Mesenchymal stem cell (in vitro differentiated cells and primary cell): ENCODE measurements at regions not wholly inside any gene's neighbourhood (a gene's known extent, or its start where the extent isn't known, plus 50 kb on each side); places are given as distances from the start of the nearest gene placed in this dataset.
"Not testable (repeated sequence)": the region's sequence is repeated elsewhere in the genome, so short reads cannot be mapped to it uniquely, and the experiment has no call there.

Experiments used
- DNase-seq: peaks from one replicate; pipeline ENCODE4 v3.0.0-alpha.2; 2013
- H2AFZ ChIP-seq: one replicate; pipeline ENCODE4 v1.6.1; 2013; ENCODE audit warnings: low read depth, mild to moderate bottlenecking, control low read depth, inconsistent platforms, low read length, moderate library complexity
- H2AK5ac ChIP-seq: 2 replicates; pipeline ENCODE4 v1.6.1; 2013; ENCODE audit warnings: low read length, moderate library complexity, mild to moderate bottlenecking, inconsistent platforms; ENCODE audit not compliant: severe bottlenecking
- H2BK120ac ChIP-seq: one replicate; pipeline ENCODE4 v1.6.1; 2013; ENCODE audit warnings: low read depth, mild to moderate bottlenecking, inconsistent platforms, low read length, moderate library complexity
- H2BK12ac ChIP-seq, 2 experiments: one replicate each; pipeline ENCODE4 v1.6.1; 2013; ENCODE audit warnings: inconsistent platforms in 2 of 2, low read length in 2 of 2, mild to moderate bottlenecking in 2 of 2, moderate library complexity in 2 of 2, control low read depth in 1 of 2
- H2BK15ac ChIP-seq: one replicate; pipeline ENCODE4 v1.6.1; 2013; ENCODE audit warnings: mild to moderate bottlenecking, low read depth, inconsistent platforms; ENCODE audit not compliant: poor library complexity, severe bottlenecking
- H2BK5ac ChIP-seq: 2 replicates; pipeline ENCODE4 v1.6.1; 2013; ENCODE audit warnings: low read depth, mild to moderate bottlenecking, low read length, control low read depth, inconsistent platforms; ENCODE audit not compliant: poor library complexity, severe bottlenecking
- H3K14ac ChIP-seq, 2 experiments: one replicate each; pipeline ENCODE4 v1.6.1; 2013; ENCODE audit warnings: inconsistent platforms in 2 of 2, low read length in 2 of 2, control low read depth in 1 of 2, mild to moderate bottlenecking in 1 of 2, moderate library complexity in 1 of 2
- H3K18ac ChIP-seq, 2 experiments: one replicate each; pipeline ENCODE4 v1.6.1; 2013; ENCODE audit warnings: inconsistent platforms in 2 of 2, low read length in 2 of 2, control low read depth in 1 of 2, low read depth in 1 of 2, mild to moderate bottlenecking in 1 of 2
- H3K23ac ChIP-seq, 2 experiments: one replicate each; pipeline ENCODE4 v1.6.1; 2013; ENCODE audit warnings: inconsistent platforms in 2 of 2, low read length in 2 of 2, mild to moderate bottlenecking in 2 of 2, moderate library complexity in 2 of 2, control low read depth in 1 of 2
- H3K27ac ChIP-seq: 2 replicates; pipeline ENCODE4 v1.5.1; 2013; ENCODE audit warnings: mild to moderate bottlenecking, moderate library complexity, low read length, control low read depth, inconsistent platforms; ENCODE audit not compliant: poor library complexity, severe bottlenecking
- H3K27me3 ChIP-seq, 2 experiments: 2 replicates each; pipeline versions ENCODE4 v1.6.1 to v1.7.0; 2013; ENCODE audit warnings: low read length in 2 of 2, mild to moderate bottlenecking in 2 of 2, moderate library complexity in 2 of 2, control low read depth in 1 of 2, inconsistent platforms in 1 of 2; ENCODE audit not compliant: control insufficient read depth in 1 of 2, insufficient read depth in 1 of 2
- H3K36me3 ChIP-seq, 2 experiments: 2 replicates each; pipeline versions ENCODE4 v1.6.1 to v1.7.0; 2013; ENCODE audit warnings: low read length in 2 of 2, control low read depth in 1 of 2, inconsistent platforms in 1 of 2, low read depth in 1 of 2, mild to moderate bottlenecking in 1 of 2; ENCODE audit not compliant: insufficient read depth in 2 of 2, control insufficient read depth in 1 of 2
- H3K4ac ChIP-seq, 2 experiments: one replicate each; pipeline ENCODE4 v1.6.1; 2013; ENCODE audit warnings: inconsistent platforms in 2 of 2, low read length in 2 of 2, mild to moderate bottlenecking in 2 of 2, moderate library complexity in 2 of 2, control low read depth in 1 of 2, low read depth in 1 of 2
- H3K4me1 ChIP-seq: 2 replicates; pipeline ENCODE4 v1.6.1; 2013; ENCODE audit warnings: low read depth, low read length, control low read depth; ENCODE audit not compliant: control insufficient read depth, insufficient read depth
- H3K4me2 ChIP-seq: 2 replicates; pipeline ENCODE4 v1.6.1; 2013; ENCODE audit warnings: low read length, mild to moderate bottlenecking, inconsistent platforms; ENCODE audit not compliant: poor library complexity, severe bottlenecking
- H3K4me3 ChIP-seq, 2 experiments: 2 replicates each; pipeline versions ENCODE4 v1.5.1 to v1.7.0; 2013; ENCODE audit warnings: low read length in 2 of 2, mild to moderate bottlenecking in 2 of 2, control low read depth in 1 of 2, low read depth in 1 of 2; ENCODE audit not compliant: insufficient read depth in 1 of 2
- H3K79me1 ChIP-seq: replicated peaks from 2 replicates; pipeline ENCODE4 v1.6.1; 2013; ENCODE audit warnings: mild to moderate bottlenecking, control low read depth, low read length, inconsistent platforms; ENCODE audit not compliant: poor library complexity, severe bottlenecking
- H3K9ac ChIP-seq: 2 replicates; pipeline ENCODE4 v1.7.0; 2013; ENCODE audit warnings: mild to moderate bottlenecking, low read length, moderate library complexity
- H3K9me3 ChIP-seq: 2 replicates; pipeline ENCODE4 v1.7.0; 2013; ENCODE audit warnings: mild to moderate bottlenecking, low read length; ENCODE audit not compliant: control insufficient read depth
- H4K8ac ChIP-seq: one replicate; pipeline ENCODE4 v1.6.1; 2013; ENCODE audit warnings: inconsistent platforms, mild to moderate bottlenecking, low read length, moderate library complexity
- H4K91ac ChIP-seq: one replicate; pipeline ENCODE4 v1.6.1; 2013; ENCODE audit warnings: mild to moderate bottlenecking, low read length, inconsistent platforms
- WGBS: methylation state at CpG from one replicate; pipeline ENCODE4 v1.1.7; 2013; ENCODE audit warnings: mixed read lengths; 5-methylcytosine and 5-hydroxymethylcytosine counted together

DNA sequence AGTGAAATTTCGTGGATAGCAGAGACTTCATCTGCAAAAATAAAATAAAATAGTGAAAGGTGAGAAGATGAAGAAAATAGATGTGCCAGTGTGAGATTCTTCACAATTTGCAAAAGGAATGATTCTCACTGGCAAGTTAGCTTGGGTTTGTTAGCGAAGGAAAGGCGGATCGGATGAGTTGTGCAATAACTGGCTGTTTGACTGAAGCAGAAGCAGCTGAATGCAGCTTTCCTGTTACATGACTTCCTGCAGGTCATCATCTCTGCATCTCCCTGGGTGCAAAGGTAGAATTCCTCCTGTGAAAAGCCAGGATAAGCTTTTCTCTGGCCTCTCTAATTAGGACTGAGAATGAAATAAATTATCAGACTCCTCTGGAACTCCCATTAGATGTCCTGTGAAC lies 263.1 kb upstream of the CHRM3 start:
- no peak overlapping the region for H3K27ac ChIP-seq
- no peak overlapping the region for H2BK120ac ChIP-seq
- peaks cover 7% of the 10 kb centered on the region for H3K9me3 ChIP-seq
- H3K4me1 ChIP-seq: no peaks in the 10 kb centered on the region
- H3K4me3 ChIP-seq: no peak overlapping the region
- no peak overlapping the region for H3K18ac ChIP-seq
- no peak overlapping the region for H3K14ac ChIP-seq
- no peaks in the 10 kb centered on the region for H3K36me3 ChIP-seq
- H4K8ac ChIP-seq: no peak overlapping the region
- no peak overlapping the region for H2AFZ ChIP-seq
- no peak overlapping the region for H3K23ac ChIP-seq
- no peaks in the 10 kb centered on the region for H3K27me3 ChIP-seq
- 81% methylated on average over 4 of the region's 4 CpGs for WGBS
- no peak overlapping the region for H4K91ac ChIP-seq
- H2AK5ac ChIP-seq: no peak overlapping the region
- no peaks in the 10 kb centered on the region for H3K79me1 ChIP-seq
- no peak overlapping the region for H2BK5ac ChIP-seq
- H3K4ac ChIP-seq: no peak overlapping the region
- no peak overlapping the region for H2BK15ac ChIP-seq
- H2BK12ac ChIP-seq: no peak overlapping the region
- H3K9ac ChIP-seq: no peak overlapping the region
- DNase-seq: no peak
- H3K4me2 ChIP-seq: no peak overlapping the region

DNA sequence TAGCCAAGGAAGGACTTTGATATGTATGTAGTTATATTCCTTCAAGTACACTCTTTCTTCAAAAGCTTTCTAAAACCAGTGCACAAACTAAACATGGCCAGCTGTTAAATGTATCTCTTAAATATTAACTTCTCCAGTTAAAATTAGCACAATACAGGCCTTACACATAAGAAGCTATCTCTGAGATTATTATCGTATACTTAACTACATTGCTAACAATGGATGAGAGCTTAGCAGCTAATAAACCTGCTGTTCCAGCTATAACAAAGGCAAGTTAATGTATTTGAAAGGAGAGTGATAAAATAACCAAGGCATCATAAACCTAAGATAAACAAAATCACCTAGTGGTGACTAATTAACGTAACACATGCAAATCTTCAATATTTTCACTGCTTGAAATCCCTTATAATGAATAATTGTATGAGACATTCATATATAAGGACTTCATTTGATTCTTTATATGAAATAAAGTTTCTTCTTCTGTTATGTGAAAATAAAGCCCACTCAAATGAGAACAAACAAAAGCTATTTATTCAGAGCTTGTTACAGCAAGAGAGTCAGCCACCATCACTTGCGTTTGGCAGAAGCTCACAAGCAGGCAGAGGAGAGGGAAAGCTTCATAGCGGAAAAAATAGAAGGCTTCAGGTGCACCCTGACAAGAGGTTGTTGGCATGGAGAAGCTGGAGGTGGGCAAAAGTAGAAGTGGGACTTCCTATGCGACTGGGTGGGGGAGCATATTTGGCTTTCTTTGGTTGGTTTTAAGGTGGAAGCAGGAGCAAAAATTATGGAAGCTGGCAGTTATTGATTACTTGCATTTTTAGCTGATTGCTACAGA lies 274.1 kb upstream of the CHRM3 start:
- H2BK12ac ChIP-seq: no peak overlapping the region

DNA sequence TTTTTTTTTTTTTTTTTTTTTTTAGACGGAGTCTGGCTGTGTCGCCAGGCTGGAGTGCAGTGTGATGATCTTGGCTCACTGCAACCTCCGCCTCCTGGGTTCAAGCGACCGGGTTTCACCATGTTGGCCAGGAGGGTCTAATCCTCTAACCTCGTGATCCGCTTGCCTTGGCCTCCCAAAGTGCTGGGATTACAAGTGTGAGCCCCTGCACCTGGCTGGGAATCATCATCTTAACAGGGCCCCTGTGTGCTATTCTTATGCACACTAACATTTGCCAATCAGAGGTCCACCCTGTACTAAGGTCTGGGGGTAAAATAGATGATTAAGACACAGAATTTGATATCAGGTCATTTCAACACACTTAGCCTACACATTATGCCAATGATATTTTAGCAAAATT lies 278.7 kb upstream of the CHRM3 start:
- H3K79me1 ChIP-seq: no peaks in the 10 kb centered on the region
- no peak overlapping the region for H3K18ac ChIP-seq
- H3K27me3 ChIP-seq: no peaks in the 10 kb centered on the region
- H2BK15ac ChIP-seq: no peak overlapping the region
- H3K9me3 ChIP-seq: peaks cover 6% of the 10 kb centered on the region
- H2BK120ac ChIP-seq: no peak overlapping the region
- 71% methylated on average over 6 of the region's 7 CpGs for WGBS
- no peak overlapping the region for H3K4me2 ChIP-seq
- no peak overlapping the region for H3K14ac ChIP-seq
- no peak overlapping the region for H2BK12ac ChIP-seq
- no peak overlapping the region for H3K4me3 ChIP-seq
- no peaks in the 10 kb centered on the region for H3K36me3 ChIP-seq
- no peak overlapping the region for H4K8ac ChIP-seq
- H3K4ac ChIP-seq: no peak overlapping the region
- H2BK5ac ChIP-seq: no peak overlapping the region
- H3K27ac ChIP-seq: no peak overlapping the region
- no peak for DNase-seq
- H2AK5ac ChIP-seq: no peak overlapping the region
- no peak overlapping the region for H2AFZ ChIP-seq
- H3K23ac ChIP-seq: no peak overlapping the region
- H3K9ac ChIP-seq: no peak overlapping the region
- no peak overlapping the region for H4K91ac ChIP-seq
- no peaks in the 10 kb centered on the region for H3K4me1 ChIP-seq

More for the DNA sequence above, 274.1 kb upstream of the CHRM3 start:
- no peak overlapping the region for H2BK15ac ChIP-seq
- peaks cover 6% of the 10 kb centered on the region for H3K9me3 ChIP-seq
- H3K27me3 ChIP-seq: no peaks in the 10 kb centered on the region
- no peak overlapping the region for H2AK5ac ChIP-seq
- H2BK5ac ChIP-seq: no peak overlapping the region
- H3K4me2 ChIP-seq: no peak overlapping the region
- H3K23ac ChIP-seq: no peak overlapping the region
- 79% methylated on average over 3 of the region's 5 CpGs for WGBS
- no peak overlapping the region for H2BK120ac ChIP-seq
- no peak overlapping the region for H2AFZ ChIP-seq
- no peak overlapping the region for H4K91ac ChIP-seq
- H3K9ac ChIP-seq: no peak overlapping the region
- no peak overlapping the region for H3K18ac ChIP-seq
- no peaks in the 10 kb centered on the region for H3K79me1 ChIP-seq
- no peak overlapping the region for H3K27ac ChIP-seq
- H3K4me3 ChIP-seq: no peak overlapping the region
- no peak overlapping the region for H4K8ac ChIP-seq
- H3K4me1 ChIP-seq: no peaks in the 10 kb centered on the region
- no peak for DNase-seq
- H3K14ac ChIP-seq: no peak overlapping the region
- no peak overlapping the region for H3K4ac ChIP-seq
- H3K36me3 ChIP-seq: no peaks in the 10 kb centered on the region

DNA sequence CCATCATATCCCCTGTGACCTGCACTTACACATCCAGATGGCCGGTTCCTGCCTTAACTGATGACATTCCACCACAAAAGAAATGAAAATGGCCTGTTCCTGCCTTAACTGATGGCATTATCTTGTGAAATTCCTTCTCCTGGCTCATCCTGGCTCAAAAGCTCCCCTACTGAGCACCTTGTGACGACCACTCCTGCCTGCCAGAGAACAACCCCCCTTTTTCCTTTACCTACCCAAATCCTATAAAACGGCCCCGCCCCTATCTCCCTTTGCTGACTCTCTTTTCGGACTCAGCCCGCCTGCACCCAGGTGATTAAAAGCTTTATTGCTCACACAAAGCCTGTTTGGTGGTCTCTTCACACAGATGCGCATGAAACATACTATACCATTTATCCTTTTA lies 279.7 kb upstream of the CHRM3 start:
- not testable (repeated sequence) for H3K4me3 ChIP-seq, H3K9ac ChIP-seq, H3K18ac ChIP-seq, H3K4me2 ChIP-seq, H2AFZ ChIP-seq, H3K79me1 ChIP-seq, H3K4ac ChIP-seq, H3K4me1 ChIP-seq, H2BK120ac ChIP-seq, H3K27me3 ChIP-seq, H2BK15ac ChIP-seq, H3K23ac ChIP-seq, H3K36me3 ChIP-seq, H2AK5ac ChIP-seq, DNase-seq, H3K27ac ChIP-seq, H2BK12ac ChIP-seq, H4K91ac ChIP-seq, H3K9me3 ChIP-seq, H4K8ac ChIP-seq, H3K14ac ChIP-seq, H2BK5ac ChIP-seq
- 14% methylated on average over 4 of the region's 7 CpGs for WGBS
